ENCODE measurements at regions not wholly inside any gene's neighbourhood (a gene's known extent, or its start where the extent isn't known, plus 50 kb on each side); places are given as distances from the start of the nearest gene placed in this dataset.
A peak's percentile ranks its signal among the peaks of the same experiment; 100 is the strongest.
"Not testable (repeated sequence)": the region's sequence is repeated elsewhere in the genome, so short reads cannot be mapped to it uniquely, and the experiment has no call there.

DNA sequence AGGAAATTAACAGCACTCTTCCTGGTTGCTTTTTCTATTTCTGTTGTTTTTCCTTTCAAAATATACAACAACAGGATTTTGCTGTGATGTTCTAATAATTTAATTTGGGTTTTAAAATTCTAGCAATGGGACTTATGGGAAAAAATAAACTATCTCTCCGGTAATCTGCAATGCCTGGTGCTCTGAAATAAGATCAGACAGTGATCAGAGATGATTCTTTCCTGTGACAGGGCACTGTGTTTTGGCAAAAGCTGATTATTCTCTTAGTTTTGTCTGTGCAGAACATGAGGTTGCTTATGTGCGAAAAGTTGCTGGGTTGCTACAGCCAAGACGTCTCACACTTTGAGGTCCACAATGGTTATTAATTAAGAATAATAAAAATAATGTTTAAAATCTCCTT, 291.7 kb downstream of the FBXO8 start:
- TF ChIP-seq, protein P1, sequence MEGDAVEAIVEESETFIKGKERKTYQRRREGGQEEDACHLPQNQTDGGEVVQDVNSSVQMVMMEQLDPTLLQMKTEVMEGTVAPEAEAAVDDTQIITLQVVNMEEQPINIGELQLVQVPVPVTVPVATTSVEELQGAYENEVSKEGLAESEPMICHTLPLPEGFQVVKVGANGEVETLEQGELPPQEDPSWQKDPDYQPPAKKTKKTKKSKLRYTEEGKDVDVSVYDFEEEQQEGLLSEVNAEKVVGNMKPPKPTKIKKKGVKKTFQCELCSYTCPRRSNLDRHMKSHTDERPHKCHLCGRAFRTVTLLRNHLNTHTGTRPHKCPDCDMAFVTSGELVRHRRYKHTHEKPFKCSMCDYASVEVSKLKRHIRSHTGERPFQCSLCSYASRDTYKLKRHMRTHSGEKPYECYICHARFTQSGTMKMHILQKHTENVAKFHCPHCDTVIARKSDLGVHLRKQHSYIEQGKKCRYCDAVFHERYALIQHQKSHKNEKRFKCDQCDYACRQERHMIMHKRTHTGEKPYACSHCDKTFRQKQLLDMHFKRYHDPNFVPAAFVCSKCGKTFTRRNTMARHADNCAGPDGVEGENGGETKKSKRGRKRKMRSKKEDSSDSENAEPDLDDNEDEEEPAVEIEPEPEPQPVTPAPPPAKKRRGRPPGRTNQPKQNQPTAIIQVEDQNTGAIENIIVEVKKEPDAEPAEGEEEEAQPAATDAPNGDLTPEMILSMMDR (IDR thresholded peaks at IDR 0.05; ENCODE audit: low read depth, low read length) = no peak

DNA sequence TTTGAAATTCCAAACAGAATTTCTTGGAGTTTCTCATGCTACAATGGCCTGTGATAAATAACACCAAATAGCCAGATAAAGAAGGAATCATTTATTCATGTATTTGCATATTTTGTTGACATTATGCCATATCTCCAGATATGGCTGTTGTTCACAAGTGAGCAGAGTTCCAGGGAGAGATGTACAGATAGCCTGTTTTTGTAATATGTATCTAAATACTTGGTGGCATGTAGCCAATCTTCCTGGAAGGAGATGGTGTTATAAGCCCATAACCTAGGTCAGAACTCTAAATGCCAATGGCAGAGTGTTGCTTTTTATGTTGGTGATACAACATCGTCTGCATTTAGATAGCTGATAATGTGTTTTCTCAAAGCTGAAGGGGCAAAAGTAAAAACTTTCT, 292.2 kb downstream of the FBXO8 start:
- H3K4me3 ChIP-seq (replicated peaks in 1 of 2; ENCODE audit: low read depth in 2 of 2, low read length in 2 of 2) = no peak overlapping the region
- TF ChIP-seq, protein P1 (IDR thresholded peaks at IDR 0.05; ENCODE audit: low read depth, low read length) = no peak
- peak in 1 of 2 donors; percentile 13 for DNase-seq (ENCODE audit: low read depth in 2 of 2)

More for the DNA sequence above, 291.7 kb downstream of the FBXO8 start:
- H3K4me3 ChIP-seq (replicated peaks in 1 of 2; ENCODE audit: low read depth in 2 of 2, low read length in 2 of 2) = no peak overlapping the region
- no peak for DNase-seq (ENCODE audit: low read depth in 2 of 2)

DNA sequence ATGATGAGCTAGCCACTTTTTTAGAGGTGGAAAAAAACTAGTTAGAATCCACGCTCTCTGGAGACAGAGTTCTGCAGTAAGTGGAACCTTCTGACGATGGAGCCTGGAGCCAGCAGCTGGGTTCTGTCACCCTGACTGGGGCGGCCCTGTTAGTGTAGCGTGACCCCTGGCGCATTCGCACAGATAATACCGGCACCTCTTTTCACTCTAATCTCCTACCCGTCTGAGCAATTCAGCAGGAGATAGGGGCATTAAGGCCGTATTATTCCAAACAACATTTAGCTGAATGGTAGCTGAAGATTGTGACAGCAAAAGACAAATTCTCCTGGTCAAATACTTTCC, 292.6 kb downstream of the FBXO8 start:
- TF ChIP-seq, protein P1 (IDR thresholded peaks at IDR 0.05; ENCODE audit: low read depth, low read length) = peak; percentile 4
- H3K4me3 ChIP-seq (replicated peaks in 1 of 2; ENCODE audit: low read depth in 2 of 2, low read length in 2 of 2) = no peak overlapping the region
- peak; percentile 38 to 75 for DNase-seq (ENCODE audit: low read depth in 2 of 2)

DNA sequence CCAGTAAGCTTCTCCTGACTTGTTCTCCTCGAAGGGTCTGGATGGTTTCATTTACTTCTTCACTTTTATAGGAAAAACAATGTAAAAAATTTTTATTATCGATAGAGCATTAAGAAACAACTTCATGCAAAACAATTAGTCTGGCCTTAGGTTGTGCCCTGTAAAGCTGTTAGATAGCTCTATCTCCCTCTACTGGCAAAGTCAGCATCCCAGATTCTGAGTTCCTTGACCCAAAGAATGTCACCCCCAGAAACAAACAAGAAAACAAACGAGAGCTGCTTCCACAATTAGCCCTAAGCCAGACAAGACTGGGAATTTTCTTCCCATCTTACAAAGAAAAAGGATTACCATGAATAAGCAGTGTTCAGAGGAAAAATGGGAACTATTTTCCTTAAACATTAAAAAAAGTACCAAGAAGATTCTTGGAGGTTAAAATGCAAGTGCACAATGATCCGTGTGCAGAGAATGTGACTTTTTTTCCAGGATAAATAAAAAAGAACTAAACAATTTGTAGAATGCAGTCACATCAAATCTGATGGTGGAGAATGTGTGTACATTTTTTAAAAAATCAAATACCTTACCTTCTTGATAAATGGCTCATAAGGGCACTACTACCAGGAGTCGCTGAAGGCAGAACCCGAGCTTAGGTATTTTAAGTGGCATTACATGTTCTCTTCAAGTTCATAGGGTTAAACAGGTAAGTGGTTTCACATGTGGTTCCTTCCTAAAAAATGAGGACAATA, 293.2 kb downstream of the FBXO8 start:
- H3K4me3 ChIP-seq (replicated peaks in 1 of 2; ENCODE audit: low read depth in 2 of 2, low read length in 2 of 2) = no peak overlapping the region
- TF ChIP-seq, protein P1 (IDR thresholded peaks at IDR 0.05; ENCODE audit: low read depth, low read length) = peak; percentile 75
- peak; percentile 72 to 80 for DNase-seq (ENCODE audit: low read depth in 2 of 2)

DNA sequence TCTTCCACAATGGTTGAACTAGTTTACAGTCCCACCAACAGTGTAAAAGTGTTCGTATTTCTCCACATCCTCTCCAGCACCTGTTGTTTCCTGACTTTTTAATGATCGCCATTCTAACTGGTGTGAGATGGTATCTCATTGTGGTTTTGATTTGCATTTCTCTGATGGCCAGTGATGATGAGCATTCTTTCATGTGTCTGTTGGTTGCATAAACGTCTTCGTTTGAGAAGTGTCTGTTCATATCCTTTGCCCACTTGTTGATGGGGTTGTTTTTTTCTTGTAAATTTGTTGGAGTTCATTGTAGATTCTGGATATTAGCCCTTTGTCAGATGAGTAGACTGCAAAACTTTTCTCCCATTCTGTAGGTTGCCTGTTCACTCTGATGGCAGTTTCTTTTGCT, 319.9 kb downstream of the FBXO8 start:
- DNase-seq (ENCODE audit: low read depth in 2 of 2); H3K4me3 ChIP-seq (replicated peaks in 1 of 2; ENCODE audit: low read depth in 2 of 2, low read length in 2 of 2): not testable (repeated sequence)

DNA sequence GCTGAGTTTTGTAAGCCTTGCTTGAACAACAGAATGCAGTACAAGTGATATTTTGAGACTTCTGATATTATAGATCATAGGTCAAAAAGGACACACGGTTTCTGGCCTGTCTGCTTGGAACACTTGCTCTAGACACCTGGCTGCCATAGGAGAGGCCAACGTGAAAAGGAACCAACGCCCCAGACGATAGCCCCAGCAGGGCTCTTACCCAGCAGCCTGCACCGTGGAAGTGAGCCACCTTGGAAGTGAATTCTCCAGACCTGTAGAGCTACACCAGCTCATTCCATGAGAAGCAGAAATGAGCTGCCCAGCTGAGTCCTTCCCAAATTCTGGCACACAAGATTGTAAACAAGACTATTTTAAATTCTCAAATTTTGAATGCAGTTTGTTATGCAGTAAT, 323.1 kb downstream of the FBXO8 start:
- no peak for DNase-seq (ENCODE audit: low read depth in 2 of 2)
- H3K4me3 ChIP-seq (replicated peaks in 1 of 2; ENCODE audit: low read depth in 2 of 2, low read length in 2 of 2) = no peak overlapping the region
- TF ChIP-seq, protein P1 (IDR thresholded peaks at IDR 0.05; ENCODE audit: low read depth, low read length) = no peak

DNA sequence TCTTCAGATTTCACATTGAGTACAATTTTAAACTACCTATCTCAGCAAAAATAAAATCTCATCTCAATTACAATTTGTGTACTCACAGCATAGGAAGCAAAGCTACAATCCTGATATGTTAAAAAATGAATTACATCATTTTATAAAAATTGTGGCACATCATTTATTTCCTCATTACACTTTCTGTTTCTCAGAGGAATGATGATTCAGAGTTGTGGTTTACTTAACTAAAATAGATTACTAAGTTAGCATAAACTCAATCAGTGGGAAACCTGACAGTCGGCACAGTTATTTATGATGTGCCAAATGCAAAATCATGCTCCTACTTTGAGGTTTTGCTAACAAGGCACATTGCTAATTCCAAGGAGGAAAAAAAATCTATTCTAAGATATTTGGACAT, 325.0 kb downstream of the FBXO8 start:
- no peak overlapping the region for H3K4me3 ChIP-seq (replicated peaks in 1 of 2; ENCODE audit: low read depth in 2 of 2, low read length in 2 of 2)
- TF ChIP-seq, protein P1 (IDR thresholded peaks at IDR 0.05; ENCODE audit: low read depth, low read length) = no peak
- DNase-seq (ENCODE audit: low read depth in 2 of 2) = peak; percentile 22 to 39
